ENCODE measurements at regions not wholly inside any gene's neighbourhood (a gene's known extent, or its start where the extent isn't known, plus 50 kb on each side); places are given as distances from the start of the nearest gene placed in this dataset.

- WGBS, 5 donors, result 90 to 97% (median 93%) methylated on average over 6 of the region's 6 CpGs
- Histone ChIP-seq H3K27ac (no peak overlapping the region), H3K27me3 (replicated peaks in 1 of 7) (no peaks in the 10 kb centered on the region), H3K4me3 (no peak overlapping the region), H3K36me3 (no peaks in the 10 kb centered on the region), H3K9me3 (no peaks in the 10 kb centered on the region), H3K4me1 (no peaks in the 10 kb centered on the region)
- intact Hi-C loops (cut with DNase I; ENCODE audit: low total_unique reads), result no loop called here
- no peak for DNase-seq
- no peak for TF ChIP-seq POLR2A (IDR thresholded peaks at IDR 0.05)
- TF ChIP-seq POLR2AphosphoS5 (IDR thresholded peaks at IDR 0.05), result no peak
- no peak for TF ChIP-seq CTCF (IDR thresholded peaks at IDR 0.05 in 8 of 11, conservative IDR thresholded peaks at IDR 0.05 in 3 of 11)
Observed at GRCh38 chr10:4343091-4343490, 482.9 kb upstream of the AKR1E2 start.

- Histone ChIP-seq H3K27me3 (replicated peaks in 1 of 7) (no peaks in the 10 kb centered on the region), H3K9me3 (peaks cover 0 to 19% (median 9%) of the 10 kb centered on the region in 8 donors), H3K27ac (no peak overlapping the region), H3K4me3 (no peak overlapping the region), H3K36me3 (no peaks in the 10 kb centered on the region), H3K4me1 (no peaks in the 10 kb centered on the region)
- intact Hi-C loops (cut with DNase I; ENCODE audit: low total_unique reads), result no loop called here
- DNase-seq, result no peak
- no peak for TF ChIP-seq POLR2A (IDR thresholded peaks at IDR 0.05)
- WGBS, 5 donors, result 94 to 99% (median 97%) methylated on average over 3 of the region's 3 CpGs
Observed at GRCh38 chr10:4338768-4339167, 487.2 kb upstream of the AKR1E2 start.

GRCh38 chr10:4337563-4337962 lies 488.4 kb upstream of the AKR1E2 start:
- Histone ChIP-seq H3K27me3 (replicated peaks in 1 of 7) (no peaks in the 10 kb centered on the region), H3K4me3 (no peak overlapping the region), H3K36me3 (no peaks in the 10 kb centered on the region), H3K4me1 (no peaks in the 10 kb centered on the region), H3K9me3 (peaks cover 0 to 31% (median 21%) of the 10 kb centered on the region in 8 donors), H3K27ac (no peak overlapping the region)
- TF ChIP-seq POLR2A (IDR thresholded peaks at IDR 0.05) (no peak), POLR2AphosphoS5 (IDR thresholded peaks at IDR 0.05) (no peak), CTCF (IDR thresholded peaks at IDR 0.05 in 8 of 11, conservative IDR thresholded peaks at IDR 0.05 in 3 of 11) (no peak)
- 65 to 73% (median 71%) methylated on average over 2 of the region's 2 CpGs for WGBS, 5 donors
- intact Hi-C loops (cut with DNase I; ENCODE audit: low total_unique reads), result no loop called here
- no peak for DNase-seq

- peaks cover 0 to 41% (median 30%) of the 10 kb centered on the region in 8 donors for H3K9me3 ChIP-seq
- no peak overlapping the region for H3K27ac ChIP-seq
- 89 to 94% (median 94%) methylated on average over 5 of the region's 5 CpGs for WGBS, 5 donors
- intact Hi-C loops (cut with DNase I; ENCODE audit: low total_unique reads), result no loop called here
- no peak overlapping the region for H3K4me3 ChIP-seq
- no peaks in the 10 kb centered on the region for H3K27me3 ChIP-seq (replicated peaks in 1 of 7)
- no peaks in the 10 kb centered on the region for H3K4me1 ChIP-seq
- no peak for TF ChIP-seq POLR2A (IDR thresholded peaks at IDR 0.05)
- no peak for TF ChIP-seq CTCF (IDR thresholded peaks at IDR 0.05 in 8 of 11, conservative IDR thresholded peaks at IDR 0.05 in 3 of 11)
- TF ChIP-seq POLR2AphosphoS5 (IDR thresholded peaks at IDR 0.05), result no peak
- no peak for DNase-seq
- no peaks in the 10 kb centered on the region for H3K36me3 ChIP-seq
Observed at GRCh38 chr10:4334871-4335270, 491.1 kb upstream of the AKR1E2 start.

GRCh38 chr10:4334015-4334414 lies 492.0 kb upstream of the AKR1E2 start:
- Histone ChIP-seq H3K4me3 (no peak overlapping the region), H3K27me3 (replicated peaks in 1 of 7) (no peaks in the 10 kb centered on the region), H3K9me3 (peaks cover 0 to 41% (median 30%) of the 10 kb centered on the region in 8 donors), H3K27ac (peak overlapping the region in 7 of 8 donors; percentile 46 to 75 (median 66)), H3K36me3 (no peaks in the 10 kb centered on the region), H3K4me1 (no peaks in the 10 kb centered on the region)
- no peak for DNase-seq
- TF ChIP-seq CTCF (IDR thresholded peaks at IDR 0.05 in 8 of 11, conservative IDR thresholded peaks at IDR 0.05 in 3 of 11), result no peak
- TF ChIP-seq POLR2A (IDR thresholded peaks at IDR 0.05), result no peak
- TF ChIP-seq POLR2AphosphoS5 (IDR thresholded peaks at IDR 0.05), result no peak
- intact Hi-C loops (cut with DNase I; ENCODE audit: low total_unique reads), result no loop called here
- WGBS, 5 donors, result 57 to 82% (median 68%) methylated on average over 6 of the region's 6 CpGs
